CD14-positive monocyte (primary cell): ENCODE measurements at regions not wholly inside any gene's neighbourhood (a gene's known extent, or its start where the extent isn't known, plus 50 kb on each side); places are given as distances from the start of the nearest gene placed in this dataset.

Experiments used
- DNase-seq, 3 donors: peaks; one replicate each; pipeline ENCODE4 v3.0.0-alpha.2; 2011 to 2022
- H2AFZ ChIP-seq: 2 replicates; pipeline ENCODE4 v1.6.0; 2012; ENCODE audit warnings: mild to moderate bottlenecking, low read depth, low read length, inconsistent platforms; ENCODE audit not compliant: insufficient read depth, poor library complexity, severe bottlenecking
- H3K27ac ChIP-seq, 2 donors: 1 replicate in 1 of 2; 2 replicates in 1 of 2; pipeline ENCODE4 v1.5.1; 2012 to 2013; ENCODE audit warnings: low read length in 2 of 2, control low read depth in 1 of 2, inconsistent platforms in 1 of 2, low read depth in 1 of 2, mild to moderate bottlenecking in 1 of 2
- H3K27me3 ChIP-seq, 2 donors: one replicate each; pipeline versions ENCODE4 v1.6.0 to v1.6.1; 2011 to 2013; ENCODE audit warnings: low read length in 2 of 2; ENCODE audit not compliant: control insufficient read depth in 2 of 2, insufficient read depth in 2 of 2
- H3K36me3 ChIP-seq, 2 donors: replicated peaks in 1 of 2; 1 replicate in 1 of 2; 2 replicates in 1 of 2; pipeline versions ENCODE4 v1.5.1 to v1.6.1; 2012 to 2013; ENCODE audit warnings: low read length in 2 of 2, control low read depth in 1 of 2, inconsistent platforms in 1 of 2, mild to moderate bottlenecking in 1 of 2; ENCODE audit not compliant: insufficient read depth in 2 of 2, control insufficient read depth in 1 of 2
- H3K4me1 ChIP-seq, 2 donors: 1 replicate in 1 of 2; 2 replicates in 1 of 2; pipeline versions ENCODE4 v1.5.1 to v1.6.1; 2012 to 2013; ENCODE audit warnings: low read length in 2 of 2, control low read depth in 1 of 2, inconsistent platforms in 1 of 2, mild to moderate bottlenecking in 1 of 2, moderate library complexity in 1 of 2; ENCODE audit not compliant: insufficient read depth in 2 of 2, control insufficient read depth in 1 of 2
- H3K4me2 ChIP-seq: replicated peaks from 2 replicates; pipeline ENCODE3; 2012; ENCODE audit warnings: low read length, moderate library complexity, mild to moderate bottlenecking; ENCODE audit not compliant: poor library complexity, severe bottlenecking; ENCODE audit errors: extremely low read depth
- H3K4me3 ChIP-seq, 3 experiments: fragments of 200-600 bp in 1 of 3; sonication (generic) in 1 of 3; replicated peaks in 1 of 3; 1 replicate in 2 of 3; 2 replicates in 1 of 3; pipeline ENCODE4 v1.5.1; 2011 to 2013; ENCODE audit warnings: low read length in 3 of 3, mild to moderate bottlenecking in 3 of 3, control low read depth in 2 of 3, low read depth in 2 of 3, inconsistent platforms in 1 of 3, moderate library complexity in 1 of 3
- H3K79me2 ChIP-seq: 2 replicates; pipeline ENCODE4 v1.6.0; 2012; ENCODE audit warnings: mild to moderate bottlenecking, control low read depth, inconsistent platforms, low read length, moderate library complexity; ENCODE audit not compliant: insufficient read depth
- H3K9ac ChIP-seq: 2 replicates; pipeline ENCODE4 v1.6.0; 2017; ENCODE audit warnings: low read length, mild to moderate bottlenecking; ENCODE audit not compliant: insufficient read depth, poor library complexity, severe bottlenecking
- H3K9me3 ChIP-seq, 2 donors: replicated peaks in 1 of 2; 1 replicate in 1 of 2; 2 replicates in 1 of 2; pipeline versions ENCODE4 v1.5.1 to v1.6.1; 2012 to 2013; ENCODE audit warnings: low read length in 2 of 2, control low read depth in 1 of 2; ENCODE audit not compliant: control insufficient read depth in 1 of 2, insufficient read depth in 1 of 2
- H4K20me1 ChIP-seq: 2 replicates; pipeline ENCODE4 v1.6.0; 2012; ENCODE audit warnings: mild to moderate bottlenecking, low read length, control low read depth, moderate library complexity; ENCODE audit not compliant: insufficient read depth
- H3K27ac Mint-ChIP-seq, 7 donors: one replicate each; pipeline ENCODE4 v1.8.0; 2020; ENCODE audit warnings: mild to moderate bottlenecking in 7 of 7, mixed read lengths in 7 of 7, moderate library complexity in 6 of 7, inconsistent platforms in 2 of 7
- H3K27me3 Mint-ChIP-seq, 3 donors: one replicate each; pipeline ENCODE4 v1.8.0; 2021 to 2022; ENCODE audit warnings: low read depth in 3 of 3, mild to moderate bottlenecking in 3 of 3, mixed read lengths in 3 of 3, moderate library complexity in 3 of 3, inconsistent platforms in 1 of 3
- H3K36me3 Mint-ChIP-seq, 2 donors: one replicate each; pipeline ENCODE4 v1.8.0; 2020; ENCODE audit warnings: mixed read lengths in 2 of 2, inconsistent platforms in 1 of 2, mild to moderate bottlenecking in 1 of 2
- H3K4me1 Mint-ChIP-seq: one replicate; pipeline ENCODE4 v1.8.0; 2020; ENCODE audit warnings: mild to moderate bottlenecking, mixed read lengths
- H3K4me3 Mint-ChIP-seq, 2 donors: one replicate each; pipeline ENCODE4 v1.8.0; 2020; ENCODE audit warnings: mild to moderate bottlenecking in 2 of 2, mixed read lengths in 2 of 2, moderate library complexity in 1 of 2
- H3K9me3 Mint-ChIP-seq, 7 donors: one replicate each; pipeline ENCODE4 v1.8.0; 2020 to 2022; ENCODE audit warnings: mixed read lengths in 7 of 7, mild to moderate bottlenecking in 6 of 7, moderate library complexity in 6 of 7, inconsistent platforms in 2 of 7
- CTCF ChIP-seq: fragments of 200-600 bp; IDR thresholded peaks from one replicate; pipeline ENCODE4 v1.8.0; 2022; ENCODE audit warnings: antibody characterized with exemption, mild to moderate bottlenecking
- WGBS: methylation state at CpG from one replicate; pipeline ENCODE4 v1.1.5; 2013; ENCODE audit warnings: missing lambda C conversion rate; ENCODE audit not compliant: insufficient coverage; 5-methylcytosine and 5-hydroxymethylcytosine counted together
- intact Hi-C, 2 donors: fragments of 100-400 bp; cut with micrococcal nuclease; formaldehyde crosslinking; loops; one replicate each; pipeline versions ENCODE4 v1.15.0 to v1.15.1; 2023

GRCh38 chr14:25358330-25358729 lies 308.4 kb upstream of the STXBP6 start:
- no peaks in the 10 kb centered on the region for H4K20me1 ChIP-seq
- H3K4me1 ChIP-seq: no peaks in the 10 kb centered on the region
- H3K4me3 Mint-ChIP-seq: no peak overlapping the region
- H3K79me2 ChIP-seq: no peaks in the 10 kb centered on the region
- no peak overlapping the region for H3K9ac ChIP-seq
- no peak overlapping the region for H3K27ac Mint-ChIP-seq
- peaks cover 0 to 3% (median 0%) of the 10 kb centered on the region in 3 donors for H3K27me3 Mint-ChIP-seq
- WGBS: no CpG with 5 or more reads among the region's 1 CpG
- no peaks in the 10 kb centered on the region for H3K36me3 Mint-ChIP-seq
- TF ChIP-seq CTCF: no peak
- peaks cover 0 to 11% (median 3%) of the 10 kb centered on the region in 7 donors for H3K9me3 Mint-ChIP-seq
- no peak overlapping the region for H2AFZ ChIP-seq
- no peak overlapping the region for H3K4me2 ChIP-seq
- H3K27ac ChIP-seq: no peak overlapping the region
- no peaks in the 10 kb centered on the region for H3K9me3 ChIP-seq
- no peak overlapping the region for H3K4me3 ChIP-seq
- DNase-seq: no peak
- H3K27me3 ChIP-seq: no peaks in the 10 kb centered on the region
- intact Hi-C loops: no loop called here
- H3K4me1 Mint-ChIP-seq: no peaks in the 10 kb centered on the region
- H3K36me3 ChIP-seq: no peaks in the 10 kb centered on the region

- no peak overlapping the region for H2AFZ ChIP-seq
- no peaks in the 10 kb centered on the region for H4K20me1 ChIP-seq
- no peak overlapping the region for H3K27ac Mint-ChIP-seq
- H3K27me3 Mint-ChIP-seq: peaks cover 0 to 3% (median 0%) of the 10 kb centered on the region in 3 donors
- no peak overlapping the region for H3K4me3 ChIP-seq
- no peak overlapping the region for H3K4me2 ChIP-seq
- DNase-seq: no peak
- no peak for TF ChIP-seq CTCF
- no peaks in the 10 kb centered on the region for H3K4me1 Mint-ChIP-seq
- 81% methylated on average over 4 of the region's 4 CpGs for WGBS
- no peaks in the 10 kb centered on the region for H3K27me3 ChIP-seq
- no peaks in the 10 kb centered on the region for H3K36me3 ChIP-seq
- peaks cover 0 to 3% of the 10 kb centered on the region in 2 donors for H3K9me3 ChIP-seq
- intact Hi-C loops: no loop called here
- H3K9me3 Mint-ChIP-seq: peaks cover 0 to 11% (median 2%) of the 10 kb centered on the region in 7 donors
- H3K4me3 Mint-ChIP-seq: no peak overlapping the region
- no peak overlapping the region for H3K27ac ChIP-seq
- no peak overlapping the region for H3K9ac ChIP-seq
- no peaks in the 10 kb centered on the region for H3K4me1 ChIP-seq
- H3K79me2 ChIP-seq: no peaks in the 10 kb centered on the region
- no peaks in the 10 kb centered on the region for H3K36me3 Mint-ChIP-seq
These were observed 301.3 kb upstream of the STXBP6 start for GRCh38 chr14:25351269-25351668.
